ENCODE measurements at regions not wholly inside any gene's neighbourhood (a gene's known extent, or its start where the extent isn't known, plus 50 kb on each side); places are given as distances from the start of the nearest gene placed in this dataset.

GRCh38 chr15:57865294-57865693 lies 158.8 kb downstream of the POLR2M start (continued):
- TF ChIP-seq POLR2A (IDR thresholded peaks at IDR 0.05; ENCODE audit: control extremely low read depth in 1 of 2, low read depth in 2 of 2, low read length in 2 of 2), result no peak

Measured in H1 (cell line).